ENCODE measurements at regions not wholly inside any gene's neighbourhood (a gene's known extent, or its start where the extent isn't known, plus 50 kb on each side); places are given as distances from the start of the nearest gene placed in this dataset.

GRCh38 chr18:76708722-76709353 lies 113.5 kb upstream of the ZNF236 start:
- no peak for TF ChIP-seq CTCF (IDR thresholded peaks at IDR 0.05)
- TF ChIP-seq POLR2A (IDR thresholded peaks at IDR 0.05), result no peak
